AG08395 (cell line): ENCODE measurements at regions not wholly inside any gene's neighbourhood (a gene's known extent, or its start where the extent isn't known, plus 50 kb on each side); places are given as distances from the start of the nearest gene placed in this dataset.

Experiments used
- DNase-seq: peaks from one replicate; pipeline ENCODE4 v3.0.0; 2012; ENCODE audit warnings: mixed read lengths, low spot score

DNA sequence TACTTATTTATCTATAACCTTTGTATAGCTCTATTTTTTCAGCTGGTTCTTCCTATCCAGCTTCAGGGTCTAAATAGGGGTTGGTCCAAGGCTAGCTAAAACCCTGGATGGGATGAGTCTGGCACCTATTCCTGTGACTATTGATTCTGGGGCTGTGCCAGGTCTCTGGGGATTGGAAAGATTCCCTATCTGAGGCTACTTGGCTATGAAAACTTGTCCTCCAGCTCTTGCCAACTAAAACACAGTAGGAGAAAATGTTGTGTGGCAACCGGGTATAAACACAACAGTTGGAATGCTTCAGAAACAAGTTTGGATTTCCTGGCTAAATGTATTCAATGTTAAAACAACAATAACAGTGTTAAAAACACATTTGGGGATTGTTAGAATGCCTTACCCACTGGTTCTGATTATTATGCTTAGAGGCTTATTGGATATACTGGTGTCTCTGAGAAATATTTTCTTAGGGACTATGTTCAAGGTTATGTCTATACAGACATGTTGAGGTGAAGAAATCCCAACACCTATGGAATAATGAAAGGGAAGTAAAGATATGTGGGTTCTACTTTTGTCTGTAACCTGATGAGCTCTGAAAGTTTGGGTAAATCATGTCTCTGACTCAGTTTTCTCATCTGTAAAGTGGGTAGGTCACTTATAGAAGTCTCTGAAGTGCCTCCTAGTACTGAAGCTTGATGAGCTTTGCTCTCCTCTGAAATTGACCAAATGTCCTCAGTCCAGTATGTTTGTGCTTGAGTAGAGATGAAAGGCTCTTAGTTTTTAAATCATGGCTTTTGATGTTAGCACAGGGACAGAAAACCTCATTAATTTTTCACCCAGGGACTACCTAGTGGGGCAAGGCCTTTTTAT is 460.7 kb downstream of the MTX2 start:
- peak; percentile 57 for DNase-seq

DNA sequence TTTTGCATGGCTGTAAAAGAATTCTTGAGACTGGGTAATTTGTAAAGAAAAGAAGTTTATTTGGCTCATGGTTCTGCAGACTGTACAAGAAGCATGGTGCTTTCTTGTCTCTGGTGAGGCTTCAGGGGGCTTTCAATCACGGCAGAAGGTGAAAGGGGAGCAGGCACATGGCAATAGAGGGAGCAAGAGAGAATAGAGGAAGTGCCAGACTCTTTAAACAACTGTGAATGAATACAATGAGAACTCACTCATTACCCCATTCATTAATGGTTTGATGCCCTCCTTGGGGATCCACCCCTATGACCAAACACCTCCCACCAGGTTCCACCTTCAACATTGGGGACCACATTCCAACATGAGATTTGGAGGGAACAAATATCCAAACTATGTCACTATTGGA is 463.5 kb downstream of the MTX2 start:
- DNase-seq: no peak

DNA sequence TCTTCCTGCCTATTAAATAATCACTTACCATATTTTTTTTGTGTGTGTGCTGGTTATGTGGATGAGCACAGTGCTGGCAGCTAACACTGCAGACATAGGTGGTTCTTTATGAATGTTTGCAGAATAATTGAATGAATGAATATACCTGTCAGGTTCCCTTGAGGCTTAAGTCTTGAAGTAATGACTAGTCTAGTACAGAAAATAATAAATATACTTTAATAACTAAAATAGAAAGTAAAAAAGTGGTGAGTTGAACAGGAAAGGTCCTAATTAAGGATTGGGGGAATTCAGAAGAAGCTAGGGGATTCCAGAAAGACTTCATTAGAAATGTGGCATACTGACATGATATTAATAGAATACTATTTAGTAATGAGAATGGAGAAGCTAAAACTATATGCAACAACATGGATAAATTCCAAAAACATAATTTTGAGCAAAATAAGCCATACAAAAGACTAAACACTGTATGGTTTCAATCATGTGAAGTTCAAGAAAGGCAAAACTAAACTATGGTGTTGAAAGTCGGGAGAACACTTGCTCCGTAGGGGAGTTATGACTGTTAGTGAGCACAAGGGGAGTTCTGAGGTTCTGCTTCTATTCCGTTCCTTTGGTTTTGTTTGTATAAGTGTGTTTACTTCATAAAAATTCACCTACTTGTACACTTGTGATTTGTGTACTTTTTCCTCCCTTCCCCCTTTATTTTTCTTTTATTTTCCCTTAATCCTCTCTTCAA is 464.6 kb downstream of the MTX2 start:
- DNase-seq: no peak

DNA sequence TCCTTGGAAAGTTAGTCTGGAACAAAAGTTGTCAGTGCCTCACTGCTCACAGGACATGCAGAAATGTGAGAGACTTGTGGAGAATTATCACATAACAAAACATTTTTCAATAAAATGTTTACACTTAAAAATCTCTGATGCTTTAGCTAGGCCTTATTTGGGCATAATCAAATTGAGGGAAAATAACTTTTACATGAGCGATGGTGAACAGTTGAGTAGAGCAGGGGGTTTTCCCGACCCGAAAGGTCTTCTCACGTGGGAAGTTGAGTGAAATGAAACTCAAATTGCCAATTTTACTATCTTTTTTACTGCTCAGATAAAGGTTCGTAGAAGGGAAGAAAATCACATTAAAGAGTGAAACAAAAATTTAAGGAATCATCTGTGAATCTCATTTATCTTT is 465.6 kb downstream of the MTX2 start:
- no peak for DNase-seq

DNA sequence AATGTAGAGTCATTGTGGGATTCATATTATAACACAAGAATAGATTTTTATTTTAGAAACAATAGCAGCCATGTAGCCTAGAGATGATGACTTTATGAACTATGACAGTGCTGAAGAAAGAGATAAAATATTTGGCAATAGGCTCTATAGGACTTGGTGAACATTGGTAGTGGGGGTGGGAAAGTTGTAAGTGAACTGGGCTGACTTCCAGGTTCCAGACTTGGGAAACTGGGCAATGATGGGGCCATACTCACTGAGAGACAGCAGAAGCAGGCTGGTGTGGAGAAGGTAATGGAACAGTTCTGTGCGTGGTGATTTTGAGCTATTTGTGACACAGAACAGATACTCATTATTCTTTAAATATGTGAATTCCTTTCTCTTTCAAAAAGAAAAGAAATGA is 470.3 kb upstream of the HNRNPA3 start:
- DNase-seq: no peak

DNA sequence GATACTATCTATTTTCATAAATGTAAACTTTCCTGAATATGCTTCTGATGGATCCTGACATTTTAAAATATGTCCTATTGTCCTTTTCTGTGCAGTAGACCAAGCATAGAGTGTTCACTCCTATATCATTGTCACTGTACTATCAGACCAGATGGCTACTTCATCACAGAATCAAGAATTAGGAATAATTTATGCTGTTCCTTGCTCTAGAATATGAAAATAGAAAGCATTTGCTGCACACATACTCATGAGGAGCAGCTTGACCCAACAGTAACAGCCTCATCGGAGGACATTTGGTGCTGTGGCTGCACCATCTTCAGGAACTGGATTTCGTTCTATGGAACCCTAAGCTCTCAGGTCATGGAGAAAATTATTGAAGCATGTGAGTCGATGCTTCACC is 468.9 kb upstream of the HNRNPA3 start:
- no peak for DNase-seq

DNA sequence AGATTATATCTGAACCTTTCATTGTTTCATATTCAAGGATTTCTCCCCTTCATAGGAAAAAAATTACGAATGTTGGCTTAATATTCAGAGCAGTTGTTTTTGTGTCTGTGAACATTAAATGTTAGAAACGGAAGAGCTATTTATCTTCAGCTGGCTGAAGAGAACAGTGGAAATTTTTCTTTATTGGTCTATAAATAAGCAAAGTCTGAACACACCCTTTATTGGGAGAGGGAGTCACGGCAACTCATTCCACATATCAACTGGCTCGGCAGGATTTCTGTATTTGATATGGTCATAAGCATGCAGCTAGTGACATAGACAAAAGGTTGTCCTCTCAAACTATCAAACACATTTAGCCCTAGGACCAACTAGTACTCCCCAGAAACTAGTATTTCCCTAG is 468.4 kb upstream of the HNRNPA3 start:
- no peak for DNase-seq

DNA sequence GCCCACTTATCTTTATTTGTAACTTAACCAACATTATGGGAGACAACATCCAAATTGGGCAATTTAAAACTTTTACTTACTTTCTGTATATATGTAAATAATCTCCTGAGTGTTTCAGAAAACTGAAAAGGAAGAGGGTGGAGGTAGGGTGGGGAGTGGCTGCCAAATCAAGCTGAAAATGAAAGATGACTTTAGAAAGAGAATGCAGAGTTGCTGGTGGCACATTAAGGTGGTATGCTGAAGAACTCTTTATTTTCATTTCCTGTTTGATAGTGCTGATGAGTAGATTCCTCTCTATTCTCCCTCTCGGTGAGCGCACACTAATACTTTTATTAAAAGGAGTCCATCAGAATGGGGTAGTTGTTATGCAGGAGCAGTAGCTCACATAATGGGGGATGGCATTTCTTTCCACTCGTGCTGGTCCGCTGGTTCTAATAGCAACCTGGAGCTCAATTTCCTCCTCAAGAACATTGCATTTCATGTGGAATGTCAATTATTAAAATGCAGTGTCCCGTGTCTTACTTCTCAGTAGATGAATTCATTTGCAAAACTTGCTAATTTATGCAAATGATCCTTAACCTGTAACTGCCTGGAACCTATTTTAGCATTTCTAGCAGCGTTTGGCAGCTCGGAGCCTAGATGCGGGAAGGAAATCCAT is 466.9 kb upstream of the HNRNPA3 start:
- DNase-seq: no peak

DNA sequence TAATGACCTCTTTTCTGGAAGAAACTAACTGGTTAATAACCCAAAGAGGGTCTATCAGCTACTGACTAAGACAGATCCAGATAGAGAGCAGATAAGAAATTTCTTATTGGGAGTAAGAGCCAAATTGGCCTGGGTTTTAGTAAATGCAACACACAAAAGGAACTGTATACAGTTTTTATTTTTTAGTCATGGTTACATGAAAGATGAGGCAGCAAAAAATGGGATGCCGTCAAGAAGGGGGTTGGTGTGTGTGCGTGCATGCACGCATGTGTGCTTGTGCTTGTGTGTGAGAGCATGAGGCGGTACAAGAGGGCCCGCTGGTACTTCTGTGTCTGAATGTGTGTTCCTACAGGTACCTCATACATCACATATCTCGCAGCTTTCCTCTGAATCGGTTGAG is 466.2 kb upstream of the HNRNPA3 start:
- no peak for DNase-seq

DNA sequence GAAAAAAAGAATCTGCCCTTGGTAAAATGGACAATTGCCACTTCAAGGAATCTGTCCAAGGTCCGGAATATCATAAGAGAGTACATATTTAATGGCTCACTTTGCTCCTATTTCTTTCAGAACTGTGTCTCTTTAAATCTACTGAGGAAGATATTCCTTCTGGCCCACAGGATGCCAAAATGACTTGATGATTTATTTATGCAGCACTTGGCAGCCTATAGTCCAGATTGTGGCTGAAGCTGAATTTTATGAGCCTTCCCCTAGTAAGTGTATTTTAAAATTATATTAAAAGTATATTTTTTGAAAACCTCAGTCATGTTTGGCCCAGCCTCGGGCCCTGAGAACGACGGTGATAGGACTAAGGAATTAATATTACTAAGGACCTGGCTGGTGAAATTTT is 465.1 kb upstream of the HNRNPA3 start:
- DNase-seq: no peak

DNA sequence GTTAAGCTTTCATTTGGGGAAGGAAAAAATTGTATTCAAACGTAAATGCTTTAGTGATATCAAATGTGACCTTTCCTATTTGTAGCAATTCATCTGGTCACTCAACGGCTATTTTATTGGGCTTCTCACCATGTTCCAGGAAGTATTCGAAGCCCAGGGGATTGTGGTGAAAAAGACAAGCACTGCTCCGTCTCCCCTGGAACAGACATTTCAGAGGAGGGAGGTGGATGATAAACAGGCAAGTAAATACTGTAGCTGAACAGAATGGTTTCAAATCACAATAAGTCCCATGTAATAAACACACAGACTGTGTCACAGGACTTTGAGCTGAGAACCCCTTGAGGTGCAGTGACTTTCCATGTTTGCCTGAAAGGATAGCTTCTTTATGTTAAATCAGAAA is 464.7 kb upstream of the HNRNPA3 start:
- DNase-seq: no peak

DNA sequence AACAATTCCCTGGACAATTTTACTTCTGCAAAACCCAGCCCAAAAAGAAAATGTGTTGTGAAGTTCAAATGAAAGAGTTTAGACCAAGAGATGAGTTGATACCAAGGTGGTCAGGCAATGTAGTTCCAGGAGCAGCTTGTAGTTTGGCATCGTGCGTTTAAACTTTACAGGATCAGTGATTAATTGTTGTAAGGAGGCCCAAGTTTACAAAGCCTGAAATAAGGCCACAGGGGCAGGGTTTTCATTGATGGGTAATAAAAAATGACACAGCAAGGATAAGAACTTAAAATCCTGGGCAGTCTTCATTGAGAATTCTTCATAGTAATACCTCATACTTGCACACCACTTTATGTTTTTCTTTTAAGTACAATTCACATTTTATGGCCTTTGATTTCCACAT is 463.9 kb upstream of the HNRNPA3 start:
- DNase-seq: no peak

DNA sequence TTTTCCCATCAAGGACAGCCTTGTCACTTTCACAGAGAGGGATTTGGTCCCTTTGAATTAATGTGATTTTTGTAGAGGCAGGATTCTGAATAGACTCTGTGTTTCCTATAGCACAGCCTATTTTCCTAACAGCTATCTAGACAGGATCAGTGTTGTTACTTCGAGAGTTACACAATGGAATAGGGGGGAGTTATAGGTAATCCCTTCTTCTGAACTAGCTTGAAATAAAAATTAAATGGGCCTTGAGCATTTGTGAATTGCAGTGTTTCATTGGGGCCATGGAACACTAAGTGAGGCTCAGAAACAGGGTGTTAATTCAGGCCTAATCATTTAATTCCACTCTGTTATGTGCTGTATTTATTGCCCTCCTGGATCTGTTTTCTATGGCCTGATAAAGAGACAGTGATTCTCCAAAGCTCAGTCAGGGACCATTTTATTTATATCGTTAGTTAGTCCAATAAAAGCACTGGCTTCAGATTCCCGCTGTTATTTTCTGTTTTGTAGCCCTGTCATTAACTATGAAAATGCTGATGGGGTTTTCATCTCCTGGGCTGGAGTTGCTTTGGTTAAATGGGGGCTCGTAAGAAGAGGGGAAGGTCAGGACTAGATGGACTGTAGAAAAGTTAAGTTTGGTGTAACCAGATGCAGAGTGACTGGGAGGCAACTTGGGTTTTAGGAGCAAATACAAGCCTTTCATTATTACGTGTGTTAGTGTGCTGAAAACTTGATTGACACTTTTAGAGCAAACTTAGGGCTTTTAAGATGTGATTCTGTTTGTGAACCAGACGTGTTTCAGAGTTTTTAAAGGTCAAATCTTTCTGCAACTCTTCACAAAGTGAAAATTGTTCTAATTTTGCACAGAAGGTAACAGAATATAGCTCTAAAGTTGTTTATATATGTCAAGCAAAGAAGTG is 461.0 kb upstream of the HNRNPA3 start:
- no peak for DNase-seq

DNA sequence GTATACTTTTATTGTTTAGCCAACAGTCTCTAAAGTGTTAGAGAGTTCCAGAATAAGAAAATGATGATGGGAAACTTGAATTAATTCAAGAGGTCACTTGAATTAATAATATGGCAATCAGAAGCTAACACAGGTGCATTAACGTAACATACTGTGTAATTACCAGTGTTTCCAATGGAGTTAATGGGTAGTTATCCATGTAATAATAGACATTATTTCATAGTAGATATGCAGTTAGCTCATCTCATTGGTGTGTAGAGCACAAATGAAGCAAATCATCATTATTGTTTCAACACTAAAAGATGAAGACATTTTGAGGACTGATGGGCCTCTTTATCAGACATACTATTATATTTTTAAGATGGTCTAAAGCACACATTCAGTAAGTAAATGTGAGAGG is 460.3 kb upstream of the HNRNPA3 start:
- no peak for DNase-seq

DNA sequence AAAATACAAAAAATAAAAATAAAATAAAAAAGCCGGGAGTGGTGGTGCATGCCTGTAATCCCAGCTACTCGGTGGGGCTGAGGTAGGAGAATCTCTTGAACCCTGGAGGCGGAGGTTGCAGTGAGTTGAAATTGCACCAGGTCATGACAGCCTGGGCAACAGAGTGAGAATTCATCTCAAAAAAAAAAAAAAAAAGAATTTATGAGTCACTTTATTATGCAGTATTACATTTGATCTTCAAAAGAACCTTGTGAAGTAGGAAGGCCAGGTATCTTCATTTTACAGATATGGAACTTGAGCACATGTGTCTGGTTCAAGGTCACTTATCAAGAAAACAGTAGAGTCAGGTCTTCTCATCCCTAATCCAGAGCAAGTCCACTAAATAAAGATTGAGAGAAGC is 459.4 kb upstream of the HNRNPA3 start:
- DNase-seq: no peak

DNA sequence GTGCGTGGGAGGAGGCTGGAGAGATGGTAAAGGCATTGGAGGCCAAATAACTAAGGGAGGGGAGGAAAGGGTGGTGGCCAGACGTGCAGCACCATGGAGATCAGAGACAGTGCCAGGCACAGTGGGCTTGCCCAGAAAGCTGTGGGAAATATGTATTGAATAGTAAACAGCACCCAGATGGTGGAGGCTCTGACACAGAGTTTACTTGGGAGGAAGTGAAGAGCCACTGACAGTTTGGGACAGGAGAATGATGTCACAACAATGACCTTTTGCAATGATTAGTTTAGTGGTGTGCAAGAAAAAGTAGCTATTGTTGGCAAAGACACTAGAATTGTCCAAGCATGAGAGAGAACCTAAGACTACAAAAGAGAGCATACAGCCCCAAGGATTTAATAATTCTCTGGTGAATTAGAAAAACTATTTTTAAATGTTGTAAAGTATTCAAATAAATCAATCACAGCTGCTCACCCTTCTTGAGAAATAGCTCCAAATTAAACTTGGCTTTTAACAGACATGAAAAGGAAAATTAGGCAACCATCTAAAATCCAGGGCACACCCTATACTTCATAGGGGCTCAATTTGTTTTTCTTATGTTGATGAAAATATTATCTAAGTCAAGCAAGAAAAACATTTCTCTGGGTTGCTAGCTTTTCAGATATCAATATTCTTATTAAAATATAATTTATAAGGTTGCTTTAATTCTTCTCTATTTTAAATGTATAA is 458.7 kb upstream of the HNRNPA3 start:
- DNase-seq: peak; percentile 25

DNA sequence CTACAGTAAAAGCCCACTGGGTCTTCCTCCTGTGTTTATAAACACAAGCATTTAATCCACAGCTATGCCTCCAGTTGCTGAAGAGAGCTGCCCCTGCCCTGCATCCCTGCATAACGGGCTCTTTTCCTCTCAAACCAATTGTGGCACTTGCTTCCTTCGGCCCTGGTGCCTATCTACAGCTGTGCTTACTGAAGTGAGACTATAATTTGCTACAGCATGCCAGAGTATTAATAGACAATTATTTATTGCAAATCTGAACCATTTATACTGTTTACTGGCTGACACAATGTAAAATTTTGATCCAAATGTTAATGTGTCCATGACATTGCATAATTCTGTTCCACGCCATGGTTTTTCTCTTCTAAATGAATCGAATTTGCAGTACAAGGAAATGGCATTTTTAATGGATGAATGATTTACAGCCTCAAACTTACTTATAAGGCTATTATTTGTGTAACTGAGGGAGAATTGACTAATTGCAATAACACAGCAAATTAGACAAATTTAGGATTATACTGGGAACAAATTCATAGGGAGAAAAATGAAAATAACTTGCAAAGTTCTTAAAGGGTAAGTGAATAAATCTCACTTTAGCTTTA is 457.0 kb upstream of the HNRNPA3 start:
- no peak for DNase-seq

DNA sequence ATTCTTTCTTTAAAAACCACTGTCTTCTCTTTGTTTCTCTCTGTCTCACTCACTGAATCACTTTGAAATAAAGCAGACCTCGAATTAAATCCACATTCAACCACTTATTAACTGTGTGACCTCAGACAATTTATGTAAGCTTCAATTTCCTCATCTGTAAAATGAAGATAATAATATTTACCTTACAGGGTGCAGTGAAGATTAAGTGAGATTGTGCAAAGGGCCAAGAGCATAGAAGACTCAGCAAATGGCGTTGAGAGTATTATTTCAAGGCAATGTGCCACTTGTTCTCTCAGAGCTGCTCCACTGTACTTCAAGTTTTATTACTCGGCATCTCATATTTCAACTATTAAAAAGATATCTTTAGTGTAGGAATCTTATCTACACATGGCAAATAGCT is 454.2 kb upstream of the HNRNPA3 start:
- no peak for DNase-seq

DNA sequence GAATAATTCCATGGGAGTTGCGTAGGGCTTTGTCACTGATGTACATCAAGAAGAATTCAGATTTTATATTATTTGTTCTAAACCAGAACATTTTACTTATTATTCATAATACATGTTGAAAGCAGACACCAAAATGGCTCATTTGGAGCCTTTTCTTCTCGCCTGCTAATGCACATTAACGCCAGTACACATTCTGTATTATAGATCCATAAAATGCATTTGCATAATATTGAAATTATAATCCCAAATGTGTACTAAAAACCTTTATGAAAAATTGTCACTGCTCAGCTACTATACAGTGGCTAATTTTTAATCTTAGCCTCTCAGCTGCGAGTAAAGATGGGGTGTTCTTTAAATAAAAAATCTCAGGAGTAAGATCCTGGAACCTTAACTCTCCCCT is 452.2 kb upstream of the HNRNPA3 start:
- no peak for DNase-seq

DNA sequence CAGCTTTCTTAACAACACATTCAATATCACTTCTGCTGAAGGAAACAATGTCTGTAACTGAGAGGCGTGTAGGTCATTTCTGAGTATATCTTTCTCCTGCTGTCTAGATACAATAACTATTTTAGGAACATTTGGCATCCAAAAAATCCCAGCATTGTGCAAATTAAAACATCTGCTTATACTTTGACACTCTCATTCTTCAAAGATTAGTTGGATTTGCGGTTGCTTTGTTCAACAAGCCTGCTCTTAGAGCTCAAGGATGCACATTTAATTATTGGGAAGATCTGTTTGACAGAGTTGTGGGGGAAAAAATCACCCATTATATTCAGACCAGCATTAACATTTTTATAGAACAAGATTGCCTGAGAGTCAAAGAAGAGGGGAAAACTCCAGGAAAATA is 449.5 kb upstream of the HNRNPA3 start:
- peak; percentile 11 for DNase-seq

DNA sequence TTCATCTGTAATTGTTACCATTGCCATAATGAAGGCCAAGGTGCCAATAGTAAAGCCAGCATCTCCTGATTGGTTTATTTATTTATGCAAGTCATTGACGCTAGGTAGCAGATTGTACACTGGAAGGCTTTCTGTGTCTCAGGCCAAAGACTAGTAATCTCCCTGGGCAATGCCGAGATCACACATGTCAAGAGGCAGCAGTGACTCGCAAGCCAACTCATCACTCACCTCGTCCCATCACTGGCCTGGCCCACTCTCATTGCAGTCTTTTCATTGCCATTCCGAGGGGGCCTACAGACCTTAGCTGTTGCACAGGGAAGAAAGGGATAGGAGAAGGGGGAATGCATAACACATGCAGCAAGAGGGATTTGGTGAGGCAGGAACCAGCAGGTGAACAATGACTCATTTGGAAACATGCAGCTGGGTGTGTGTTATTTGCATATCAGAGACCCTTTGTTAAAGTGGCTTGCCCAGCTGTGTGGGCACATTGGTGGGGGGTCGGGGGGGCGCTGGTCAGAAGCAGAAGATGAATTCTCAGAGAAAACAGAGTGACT is 448.7 kb upstream of the HNRNPA3 start:
- no peak for DNase-seq
